GM19025 (cell line): ENCODE measurements at regions not wholly inside any gene's neighbourhood (a gene's known extent, or its start where the extent isn't known, plus 50 kb on each side); places are given as distances from the start of the nearest gene placed in this dataset.

Source experiments
- ATAC-seq: cut with Tn5 transposase; IDR thresholded peaks from one replicate; pipeline ENCODE4 v1.9.1; 2021; ENCODE audit warnings: mild to moderate bottlenecking, low read depth, moderate library complexity; ENCODE audit not compliant: unreplicated experiment

- no peak for ATAC-seq
Observed at GRCh38 chr11:119839476-119840133, 110.6 kb upstream of the NECTIN1 start.

- ATAC-seq = no peak
Observed at GRCh38 chr11:119835753-119836152, 106.8 kb upstream of the NECTIN1 start.

DNA sequence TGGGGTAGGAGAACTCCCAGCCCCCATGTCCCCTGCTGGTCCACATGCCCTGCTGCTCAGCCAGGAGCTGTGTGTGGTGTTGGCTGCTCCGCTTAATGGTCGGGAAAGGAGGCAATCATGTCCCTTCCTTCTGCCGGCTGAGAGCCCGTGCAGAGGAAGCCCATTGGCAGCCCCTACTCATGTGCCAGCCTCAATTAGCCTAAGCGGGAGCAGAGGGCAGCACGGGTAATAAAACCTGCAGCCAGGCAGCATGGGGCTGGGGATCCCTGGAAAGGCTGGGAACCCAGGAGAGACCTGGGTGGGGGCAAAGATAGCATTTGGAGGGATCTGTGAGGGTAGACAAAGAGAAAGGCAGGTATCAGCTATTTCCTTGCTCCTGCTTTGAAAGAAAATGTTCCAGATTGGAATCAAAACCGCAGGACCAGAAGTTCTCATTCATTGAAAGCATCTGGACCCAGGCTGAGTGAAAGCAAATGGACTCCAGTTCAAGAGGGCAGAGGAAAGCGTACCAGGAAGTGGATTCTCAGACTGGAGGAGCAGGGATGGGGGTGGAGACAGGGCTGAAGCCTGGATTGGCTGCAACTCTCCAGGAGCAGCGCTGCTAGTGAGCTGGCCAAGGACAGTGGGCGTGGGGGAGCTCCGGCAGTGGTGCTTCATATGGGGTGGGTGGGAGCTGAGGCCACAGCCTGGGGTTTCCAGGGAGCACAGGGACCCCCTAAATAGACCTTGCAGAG is 103.4 kb upstream of the NECTIN1 start:
- no peak for ATAC-seq

DNA sequence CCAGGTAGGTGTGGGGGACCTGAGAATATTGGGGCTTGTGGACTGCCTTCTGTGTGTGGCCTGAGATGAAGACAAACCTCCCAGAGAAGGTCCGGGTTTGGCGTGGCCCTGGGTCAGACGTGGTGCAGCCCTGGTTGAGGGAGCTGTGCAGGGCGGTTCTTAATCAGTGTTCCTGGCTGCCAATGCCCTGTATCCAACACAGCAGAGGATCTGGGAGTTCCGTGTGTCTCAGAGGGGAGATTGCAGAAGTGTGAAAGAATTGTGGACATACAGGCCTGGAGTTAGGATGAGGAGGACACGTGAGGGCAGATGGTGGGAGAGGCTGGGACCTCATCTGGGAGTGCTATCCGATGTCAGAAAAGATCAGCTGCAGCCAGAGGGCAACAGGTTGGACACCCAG is 102.0 kb upstream of the NECTIN1 start:
- ATAC-seq = no peak

DNA sequence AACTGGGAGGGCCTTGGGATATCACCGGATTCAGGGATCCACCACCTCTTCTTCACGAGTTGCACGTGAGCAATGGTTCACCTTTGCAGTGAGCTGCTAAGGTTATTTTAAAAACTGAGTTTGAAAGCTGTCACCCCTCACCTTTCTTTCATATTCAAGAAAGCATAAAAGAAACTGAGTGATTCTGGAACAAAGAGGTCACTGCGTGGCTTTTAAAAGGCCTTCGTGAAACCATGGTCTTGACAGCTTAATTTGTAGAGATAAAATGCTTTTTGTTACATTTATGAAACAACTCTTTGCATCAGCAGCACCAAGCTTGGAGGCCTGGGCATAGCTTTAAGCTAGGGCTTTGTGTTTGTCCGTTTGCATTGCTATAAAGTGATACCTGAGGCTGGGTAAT is 101.4 kb upstream of the NECTIN1 start:
- no peak for ATAC-seq

GRCh38 chr11:119829402-119829801 is 100.4 kb upstream of the NECTIN1 start:
- no peak for ATAC-seq

DNA sequence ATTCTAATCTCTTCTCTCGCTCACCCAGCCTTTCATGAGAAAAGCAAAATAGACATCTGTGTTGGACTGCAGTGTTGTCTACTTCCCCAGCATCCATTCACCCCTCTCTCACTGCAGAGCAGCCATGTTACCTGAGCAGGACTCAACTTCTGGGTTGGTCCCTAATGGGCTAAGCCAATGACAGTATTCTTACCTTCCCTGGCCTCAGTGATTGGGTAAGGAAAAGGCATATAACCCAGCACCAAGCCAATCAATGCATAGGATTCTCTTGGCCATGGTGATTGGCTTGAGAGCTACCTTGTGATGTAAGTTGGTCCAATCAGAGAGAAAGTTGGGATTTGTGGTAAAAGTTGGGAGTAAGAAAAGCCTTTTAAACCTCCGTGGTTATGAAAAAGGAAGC is 99.8 kb upstream of the NECTIN1 start:
- no peak for ATAC-seq

DNA sequence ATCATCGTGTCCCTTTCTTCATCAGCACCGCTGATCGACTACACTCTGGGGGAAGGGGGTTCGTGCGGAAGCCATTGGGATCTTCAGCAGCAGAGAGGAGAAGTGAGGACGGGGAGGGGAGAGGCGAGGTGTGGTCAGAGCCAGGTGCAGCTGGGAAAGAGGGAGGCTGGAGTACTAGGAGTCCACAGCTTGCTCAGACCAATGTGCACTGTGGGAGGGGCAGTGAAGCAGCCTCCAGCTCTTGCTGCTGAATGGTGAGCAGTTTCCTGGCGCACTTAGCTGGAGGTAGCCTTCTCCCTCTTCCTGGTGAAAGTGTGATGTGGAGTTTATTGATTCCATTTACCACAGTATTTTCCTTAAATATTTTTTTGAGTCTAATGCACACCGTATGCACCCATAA is 99.0 kb upstream of the NECTIN1 start:
- no peak for ATAC-seq

- ATAC-seq = no peak
Observed at GRCh38 chr11:119827113-119827512, 98.1 kb upstream of the NECTIN1 start.

DNA sequence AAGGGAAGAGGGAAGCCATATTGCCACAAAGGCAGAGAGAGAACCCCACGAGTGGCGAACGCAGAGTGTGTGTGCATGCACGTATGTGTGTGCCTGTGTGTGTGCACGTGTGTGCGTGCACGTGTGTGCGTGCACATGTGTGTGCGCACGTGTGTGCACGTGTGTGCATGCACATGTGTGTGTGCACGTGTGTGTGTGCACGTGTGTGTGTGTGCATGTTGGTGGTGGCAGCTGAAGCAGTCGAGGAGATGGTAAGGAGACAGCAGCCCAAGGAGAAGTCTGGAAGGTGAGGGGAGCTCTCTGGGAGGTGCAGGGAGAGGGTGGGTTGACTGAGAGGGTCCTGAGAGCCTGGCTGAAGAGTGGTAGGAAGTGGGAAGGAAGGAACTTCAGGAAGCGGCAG is 94.1 kb upstream of the NECTIN1 start:
- no peak for ATAC-seq

GRCh38 chr11:119816660-119817059 is 87.7 kb upstream of the NECTIN1 start:
- no peak for ATAC-seq

- no peak for ATAC-seq
Observed at GRCh38 chr11:119814766-119815165, 85.8 kb upstream of the NECTIN1 start.

- ATAC-seq = no peak
Observed at GRCh38 chr11:119810478-119811232, 81.7 kb upstream of the NECTIN1 start.

DNA sequence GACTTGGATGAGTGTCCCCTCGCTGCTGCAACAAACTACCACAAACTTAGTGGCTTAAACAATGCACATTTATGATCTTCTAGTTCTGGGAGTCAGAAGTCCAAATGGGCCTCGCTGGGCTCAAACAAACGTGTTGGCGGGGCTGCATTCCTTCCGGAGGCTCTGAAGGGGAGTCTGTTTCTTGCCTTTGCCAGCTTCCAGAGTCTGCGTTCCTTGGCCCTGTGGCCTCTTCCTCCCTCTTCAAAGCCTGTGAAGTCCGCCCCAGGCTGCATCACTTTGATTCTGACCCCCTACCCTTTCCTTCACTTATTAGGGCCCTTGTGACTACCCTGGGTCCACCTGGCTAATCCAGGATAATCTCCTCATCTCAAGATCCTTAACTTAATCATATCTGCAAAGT is 80.3 kb upstream of the NECTIN1 start:
- ATAC-seq = no peak

- no peak for ATAC-seq
Observed at GRCh38 chr11:119808407-119809185, 79.6 kb upstream of the NECTIN1 start.

DNA sequence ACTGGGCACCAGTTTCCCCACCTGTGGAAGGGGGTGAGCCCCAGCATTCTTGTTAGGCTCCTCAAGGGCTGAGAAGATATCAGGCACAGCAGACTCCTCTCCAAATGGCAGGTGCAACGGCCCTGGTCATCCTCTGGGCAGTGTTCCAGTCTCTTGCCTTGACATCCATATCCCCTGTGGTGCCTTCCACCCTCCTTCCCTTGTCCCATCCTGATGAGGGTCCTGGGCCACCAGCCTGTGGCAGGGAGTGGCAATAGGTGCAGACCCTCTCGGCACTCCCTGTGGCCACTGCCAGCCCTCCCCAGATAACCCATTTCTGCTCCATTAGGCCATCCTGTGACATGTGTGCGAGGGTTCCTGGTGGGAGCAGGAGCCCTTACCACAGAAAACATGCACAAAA is 78.8 kb upstream of the NECTIN1 start:
- no peak for ATAC-seq

DNA sequence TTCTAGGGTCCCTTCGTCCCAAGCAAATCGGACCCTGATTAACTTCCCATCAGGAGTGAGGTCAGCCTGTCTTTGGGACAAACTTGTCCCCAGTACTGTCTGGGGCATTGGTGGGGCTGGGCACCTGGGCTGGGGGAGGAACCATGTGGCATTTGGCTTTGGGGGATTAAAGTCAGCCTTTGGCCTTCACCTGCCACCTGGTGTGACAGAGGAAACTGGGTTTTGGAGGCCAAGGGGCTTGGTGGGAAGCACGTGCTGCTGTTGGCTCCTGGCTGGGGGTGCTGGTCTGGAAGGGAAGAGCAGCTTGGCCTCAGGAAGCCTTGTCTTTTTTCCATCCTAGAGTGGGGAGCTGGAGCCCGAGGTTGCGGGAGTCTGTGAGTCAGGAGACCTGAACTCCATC is 78.4 kb upstream of the NECTIN1 start:
- no peak for ATAC-seq

- no peak for ATAC-seq
Observed at GRCh38 chr11:119806064-119806915, 77.3 kb upstream of the NECTIN1 start.

- no peak for ATAC-seq
Observed at GRCh38 chr11:119805663-119806062, 76.7 kb upstream of the NECTIN1 start.

- no peak for ATAC-seq
Observed at GRCh38 chr11:119804698-119805097, 75.7 kb upstream of the NECTIN1 start.
